Pancreas (tissue), 10 donors: ENCODE measurements at regions not wholly inside any gene's neighbourhood (a gene's known extent, or its start where the extent isn't known, plus 50 kb on each side); places are given as distances from the start of the nearest gene placed in this dataset.

ENCODE experiments used
- ATAC-seq, 4 donors: fragments of 200-7000 bp; cut with Tn5 transposase; one replicate each; pipeline versions ENCODE4 v1.8.0 to v1.9.1; 2020; ENCODE audit warnings: mild to moderate bottlenecking in 4 of 4, moderate library complexity in 4 of 4
- DNase-seq, 6 donors: peaks; one replicate each; pipeline ENCODE4 v3.0.0-alpha.2; 2020
- FAIRE-seq: peaks from 2 replicates; lab custom pipeline; 2012; peaks lifted over from hg19 to GRCh38; lab: Jason Lieb, UNC
- H3K27ac ChIP-seq, 4 donors: fragments of 200-600 bp; sonication (generic); 1 replicate in 3 of 4; 2 replicates in 1 of 4; pipeline versions ENCODE4 v1.5.0 to v1.8.0; 2020
- H3K27me3 ChIP-seq, 4 donors: fragments of 200-600 bp; one replicate each; pipeline ENCODE4 v1.8.0; 2021
- H3K36me3 ChIP-seq, 3 donors: fragments of 200-600 bp; sonication (generic) in 1 of 3; one replicate each; pipeline versions ENCODE4 v1.5.0 to v1.8.0; 2020 to 2021
- H3K4me1 ChIP-seq, 3 donors: fragments of 200-600 bp; one replicate each; pipeline ENCODE4 v1.8.0; 2021
- H3K4me3 ChIP-seq, 4 donors: fragments of 200-600 bp; sonication (generic) in 2 of 4; one replicate each; pipeline versions ENCODE4 v1.5.0 to v1.8.0; 2020 to 2021
- H3K9me3 ChIP-seq, 4 donors: fragments of 200-600 bp; one replicate each; pipeline ENCODE4 v1.8.0; 2021
- WGBS, 2 donors: extraction: QIAGEN DNeasy Blood & Tissue Kit; methylation state at CpG; one replicate each; pipeline ENCODE4 v1.1.7; 2013; 5-methylcytosine and 5-hydroxymethylcytosine counted together
- intact Hi-C, 3 donors: fragments of 100-400 bp; cut with DNase I; formaldehyde crosslinking; loops; one replicate each; pipeline versions ENCODE4 v1.11.1 to v1.14.2; 2022
- TF ChIP-seq, protein P1 (sequence below), 4 donors: fragments of 200-600 bp; sonication (generic) in 3 of 4; IDR thresholded peaks; one replicate each; pipeline versions ENCODE4 v1.5.0 to v1.8.0; 2021; ENCODE audit warnings: antibody characterized with exemption in 4 of 4
- donor health status: healthy with polysubstance abuse.
- donor health status: DM: no; HTN: no; CAD: no; lungs with moderate emphysema.
- donor health status: DM: no; HTN: no; CAD: no.
- donor health status: control.
- donor health status: control.
- donor health status: Bipolar disorder and iron deficiency.
- donor health status: DM: yes; HTN: yes; CAD: no.
- donor health status: DM: no; HTN: no; CAD: no.
- donor health status: DM: no; HTN: no; CAD: no.
- donor health status: DM: yes; HTN: yes; CAD: no.

DNA sequence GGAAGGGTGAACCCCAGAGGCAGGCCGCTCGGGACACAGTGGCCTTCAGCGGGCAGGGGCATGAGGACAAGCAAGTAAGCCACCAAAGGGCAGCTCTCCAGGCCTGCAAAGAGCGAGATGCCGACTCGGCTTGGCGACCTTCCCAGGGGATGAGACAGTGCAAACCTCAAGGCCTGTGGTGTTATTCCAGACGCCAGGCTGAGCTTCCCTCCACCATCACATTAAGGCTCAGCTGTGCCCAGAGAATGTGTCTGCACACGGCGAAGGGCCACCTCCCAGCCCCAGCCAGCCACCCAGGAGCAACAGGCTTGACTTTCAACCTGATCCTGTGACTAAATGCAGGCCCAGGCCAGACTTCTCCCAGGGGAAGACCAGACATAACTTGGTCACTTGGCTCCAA, 251.4 kb downstream of the SOX9 start:
- no peak for ATAC-seq
- Histone ChIP-seq H3K4me3 (no peak overlapping the region), H3K4me1 (no peaks in the 10 kb centered on the region), H3K27me3 (no peaks in the 10 kb centered on the region), H3K36me3 (no peaks in the 10 kb centered on the region), H3K9me3 (no peaks in the 10 kb centered on the region), H3K27ac (no peak overlapping the region)
- intact Hi-C loops: no loop called here
- WGBS, 2 donors: 93% methylated on average over 10 of the region's 10 CpGs
- TF ChIP-seq, protein P1, sequence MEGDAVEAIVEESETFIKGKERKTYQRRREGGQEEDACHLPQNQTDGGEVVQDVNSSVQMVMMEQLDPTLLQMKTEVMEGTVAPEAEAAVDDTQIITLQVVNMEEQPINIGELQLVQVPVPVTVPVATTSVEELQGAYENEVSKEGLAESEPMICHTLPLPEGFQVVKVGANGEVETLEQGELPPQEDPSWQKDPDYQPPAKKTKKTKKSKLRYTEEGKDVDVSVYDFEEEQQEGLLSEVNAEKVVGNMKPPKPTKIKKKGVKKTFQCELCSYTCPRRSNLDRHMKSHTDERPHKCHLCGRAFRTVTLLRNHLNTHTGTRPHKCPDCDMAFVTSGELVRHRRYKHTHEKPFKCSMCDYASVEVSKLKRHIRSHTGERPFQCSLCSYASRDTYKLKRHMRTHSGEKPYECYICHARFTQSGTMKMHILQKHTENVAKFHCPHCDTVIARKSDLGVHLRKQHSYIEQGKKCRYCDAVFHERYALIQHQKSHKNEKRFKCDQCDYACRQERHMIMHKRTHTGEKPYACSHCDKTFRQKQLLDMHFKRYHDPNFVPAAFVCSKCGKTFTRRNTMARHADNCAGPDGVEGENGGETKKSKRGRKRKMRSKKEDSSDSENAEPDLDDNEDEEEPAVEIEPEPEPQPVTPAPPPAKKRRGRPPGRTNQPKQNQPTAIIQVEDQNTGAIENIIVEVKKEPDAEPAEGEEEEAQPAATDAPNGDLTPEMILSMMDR (IDR thresholded peaks at IDR 0.05): no peak
- no peak for FAIRE-seq
- DNase-seq: no peak

DNA sequence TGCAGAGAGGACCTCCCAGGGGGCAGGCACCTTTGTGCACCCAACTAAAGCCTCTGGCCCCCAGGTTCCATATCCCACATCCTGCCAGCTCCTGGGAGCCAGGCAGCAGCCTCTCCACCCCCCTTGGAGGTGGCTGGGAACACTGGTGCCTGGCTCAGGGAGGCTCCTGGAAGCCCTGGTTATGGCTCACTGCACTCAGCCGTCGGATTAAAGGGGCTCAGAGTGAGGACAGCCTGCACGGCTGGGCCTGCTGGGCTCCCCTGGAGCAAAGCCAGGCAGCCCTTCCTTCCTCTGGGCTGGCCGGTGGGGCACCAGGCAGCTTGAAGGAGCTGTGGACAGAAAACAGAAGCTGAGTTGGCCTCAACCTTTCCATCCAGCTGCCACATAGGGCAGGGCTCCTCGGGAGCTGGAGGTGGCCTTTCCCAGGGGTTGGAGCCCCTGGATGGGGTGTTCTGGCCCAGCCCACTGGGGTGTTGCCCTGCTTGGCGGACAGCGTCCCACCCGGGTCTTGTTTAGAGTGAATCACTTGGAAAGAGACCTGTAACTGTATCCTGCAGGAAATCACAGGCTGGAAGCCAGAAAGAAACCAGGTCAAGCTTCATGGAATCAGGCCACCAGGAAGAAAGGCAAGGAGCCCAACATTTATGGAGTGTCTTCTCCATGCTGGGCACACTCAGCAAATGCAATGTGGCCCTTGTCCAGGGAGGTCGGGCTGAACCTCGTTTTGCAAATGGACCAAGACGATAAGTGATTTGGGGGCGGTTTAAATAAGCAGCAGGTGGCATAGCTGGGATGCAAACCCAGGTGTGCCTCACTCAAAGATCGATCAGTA, 253.3 kb downstream of the SOX9 start:
- H3K4me3 ChIP-seq: no peak overlapping the region

DNA sequence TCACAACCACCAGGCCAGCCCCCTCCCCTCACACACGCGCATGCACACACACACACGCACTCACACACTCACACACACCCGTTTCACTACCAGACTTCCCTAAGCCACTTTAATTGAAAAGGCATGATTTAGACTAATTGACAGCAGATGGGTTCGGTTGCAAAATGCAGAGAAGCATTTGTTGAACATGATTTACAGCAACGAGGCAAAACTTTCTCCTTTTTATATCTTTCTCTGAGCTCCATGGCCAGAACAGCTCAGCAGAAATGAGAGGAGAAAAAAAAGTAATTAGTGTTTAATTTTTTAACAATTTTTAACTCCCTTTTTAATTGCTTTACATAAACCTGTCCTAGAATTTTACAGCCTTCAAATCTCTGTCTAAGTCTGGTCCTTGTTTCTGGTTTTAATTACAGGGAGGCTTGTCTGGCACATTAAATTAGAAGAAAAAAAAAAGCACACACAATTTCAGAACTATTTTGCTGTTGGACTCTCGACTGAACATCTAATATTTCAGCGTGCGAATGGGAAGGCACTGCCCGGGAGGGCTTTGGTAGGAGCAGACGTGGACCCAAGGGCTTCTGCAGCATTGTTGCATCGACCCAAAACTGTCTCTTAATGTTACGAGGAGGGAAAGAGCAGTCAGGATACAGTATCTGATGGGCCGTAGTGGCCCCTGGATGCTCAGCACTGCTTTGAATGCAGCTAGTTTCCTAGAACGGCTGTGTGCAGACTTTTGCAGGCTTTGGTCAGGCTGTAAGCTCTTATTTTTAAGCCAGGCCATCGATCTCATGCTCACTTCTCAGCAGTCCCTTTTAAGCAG, 255.9 kb downstream of the SOX9 start:
- 80 to 84% methylated on average over 16 of the region's 16 CpGs for WGBS, 2 donors
- no peaks in the 10 kb centered on the region for H3K27me3 ChIP-seq
- no peaks in the 10 kb centered on the region for H3K36me3 ChIP-seq
- H3K9me3 ChIP-seq: no peaks in the 10 kb centered on the region
- intact Hi-C loops: no loop called here
- H3K27ac ChIP-seq: no peak overlapping the region
- FAIRE-seq: no peak
- TF ChIP-seq, protein P1 (IDR thresholded peaks at IDR 0.05): no peak
- ATAC-seq: no peak
- H3K4me3 ChIP-seq: no peak overlapping the region
- H3K4me1 ChIP-seq: no peaks in the 10 kb centered on the region
- peak in 1 of 6 donors; percentile 14 for DNase-seq

More for the DNA sequence above, 253.3 kb downstream of the SOX9 start:
- Histone ChIP-seq H3K27me3 (no peaks in the 10 kb centered on the region), H3K36me3 (no peaks in the 10 kb centered on the region), H3K27ac (no peak overlapping the region), H3K4me1 (no peaks in the 10 kb centered on the region), H3K9me3 (no peaks in the 10 kb centered on the region)
- TF ChIP-seq, protein P1 (IDR thresholded peaks at IDR 0.05): no peak
- peak in 1 of 6 donors; percentile 46 for DNase-seq
- peak in 1 of 4 donors; percentile 25 for ATAC-seq
- 77 to 78% methylated on average over 13 of the region's 13 CpGs for WGBS, 2 donors
- intact Hi-C loops: no loop called here
- no peak for FAIRE-seq

DNA sequence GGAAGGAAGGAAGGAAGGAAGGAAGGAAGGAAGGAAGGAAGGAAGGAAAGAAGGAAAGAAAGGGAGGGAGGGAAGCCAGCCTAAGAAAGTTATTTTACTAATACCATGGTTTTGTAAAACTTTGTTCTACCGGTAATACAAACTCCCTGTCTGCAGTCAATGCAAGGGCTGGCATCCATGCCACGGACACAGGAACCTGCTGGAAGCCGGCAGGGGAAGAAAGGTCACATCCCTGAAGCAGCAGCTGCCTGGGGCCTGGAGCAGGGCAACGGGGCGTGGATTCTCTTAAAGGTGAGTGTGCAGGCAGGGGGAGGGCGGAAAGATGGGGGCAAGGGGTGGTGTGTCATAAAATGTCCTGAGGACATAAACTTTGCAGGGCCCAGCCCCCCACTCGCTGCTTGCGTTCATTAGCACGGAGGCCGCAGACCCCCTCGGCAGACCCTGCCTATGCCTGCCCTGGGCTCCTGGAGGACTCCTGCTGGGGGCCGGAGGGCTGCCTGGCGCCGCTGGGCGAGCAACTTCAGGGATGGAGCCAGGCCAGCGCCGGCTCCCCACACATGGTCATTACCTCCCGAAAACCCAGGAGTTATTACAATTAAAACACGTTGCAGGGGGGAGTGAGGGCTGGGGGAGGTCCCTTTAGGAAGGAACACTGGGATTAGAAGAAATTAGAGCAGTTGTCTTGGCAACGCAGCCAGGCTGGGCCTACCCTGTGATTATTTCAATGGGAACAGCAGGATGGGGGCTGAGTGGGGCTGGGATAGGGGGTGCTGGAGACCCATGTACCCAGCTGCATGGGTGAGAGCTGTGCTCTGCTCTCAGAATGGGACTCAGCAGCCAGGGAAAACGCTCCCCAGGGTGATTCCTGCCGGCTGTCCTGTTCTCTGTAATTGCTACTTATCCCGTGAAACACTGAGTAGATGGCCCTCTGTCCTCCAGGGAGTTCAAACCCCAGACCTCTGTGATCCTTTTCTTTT, 257.9 kb downstream of the SOX9 start:
- ATAC-seq (no peak), DNase-seq (peak in 2 of 6 donors; percentile 35 to 52), FAIRE-seq (no peak)
- intact Hi-C loops: no loop called here
- TF ChIP-seq, protein P1 (IDR thresholded peaks at IDR 0.05): no peak
- Histone ChIP-seq H3K4me1 (no peaks in the 10 kb centered on the region), H3K4me3 (no peak overlapping the region), H3K36me3 (no peaks in the 10 kb centered on the region), H3K9me3 (no peaks in the 10 kb centered on the region), H3K27me3 (no peaks in the 10 kb centered on the region), H3K27ac (no peak overlapping the region)
- 89 to 93% methylated on average over 23 of the region's 23 CpGs for WGBS, 2 donors
